ENCODE measurements at regions not wholly inside any gene's neighbourhood (a gene's known extent, or its start where the extent isn't known, plus 50 kb on each side); places are given as distances from the start of the nearest gene placed in this dataset.

DNA sequence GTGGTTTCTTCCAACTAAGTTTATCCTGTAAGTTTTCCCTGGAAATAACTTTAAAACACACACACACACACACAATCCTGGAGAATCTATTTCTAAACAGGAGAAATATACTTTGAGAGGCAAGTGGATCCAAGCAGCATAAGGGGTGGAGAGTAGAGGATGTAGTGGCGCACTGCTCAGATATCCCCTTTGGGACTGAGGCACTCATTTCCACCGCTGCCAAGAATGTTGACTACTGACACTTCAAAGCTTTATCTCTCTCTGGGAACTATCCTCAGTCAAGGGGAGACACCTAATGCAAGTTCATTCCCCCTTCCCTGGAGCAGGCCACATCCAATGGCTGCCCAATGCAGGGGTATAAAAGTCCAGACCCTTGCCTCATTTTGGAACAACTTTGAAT is 75.8 kb downstream of the CAPZA3 start:
- TF ChIP-seq, protein P1, sequence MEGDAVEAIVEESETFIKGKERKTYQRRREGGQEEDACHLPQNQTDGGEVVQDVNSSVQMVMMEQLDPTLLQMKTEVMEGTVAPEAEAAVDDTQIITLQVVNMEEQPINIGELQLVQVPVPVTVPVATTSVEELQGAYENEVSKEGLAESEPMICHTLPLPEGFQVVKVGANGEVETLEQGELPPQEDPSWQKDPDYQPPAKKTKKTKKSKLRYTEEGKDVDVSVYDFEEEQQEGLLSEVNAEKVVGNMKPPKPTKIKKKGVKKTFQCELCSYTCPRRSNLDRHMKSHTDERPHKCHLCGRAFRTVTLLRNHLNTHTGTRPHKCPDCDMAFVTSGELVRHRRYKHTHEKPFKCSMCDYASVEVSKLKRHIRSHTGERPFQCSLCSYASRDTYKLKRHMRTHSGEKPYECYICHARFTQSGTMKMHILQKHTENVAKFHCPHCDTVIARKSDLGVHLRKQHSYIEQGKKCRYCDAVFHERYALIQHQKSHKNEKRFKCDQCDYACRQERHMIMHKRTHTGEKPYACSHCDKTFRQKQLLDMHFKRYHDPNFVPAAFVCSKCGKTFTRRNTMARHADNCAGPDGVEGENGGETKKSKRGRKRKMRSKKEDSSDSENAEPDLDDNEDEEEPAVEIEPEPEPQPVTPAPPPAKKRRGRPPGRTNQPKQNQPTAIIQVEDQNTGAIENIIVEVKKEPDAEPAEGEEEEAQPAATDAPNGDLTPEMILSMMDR (IDR thresholded peaks at IDR 0.05): no peak
- no peak for TF ChIP-seq POLR2A (IDR thresholded peaks at IDR 0.05; ENCODE audit: low read depth)
